Activated T-helper 1 cell treated with Interleukin-2 at 50 U/mL for 16 hours (primary cell): ENCODE measurements at regions not wholly inside any gene's neighbourhood (a gene's known extent, or its start where the extent isn't known, plus 50 kb on each side); places are given as distances from the start of the nearest gene placed in this dataset.
"Not testable (repeated sequence)": the region's sequence is repeated elsewhere in the genome, so short reads cannot be mapped to it uniquely, and the experiment has no call there.

Experiments
- DNase-seq: peaks from one replicate; pipeline ENCODE4 v3.0.0-alpha.2; 2020; ENCODE audit warnings: low read depth

GRCh38 chr5:71907001-71907588 is 188.0 kb downstream of the CARTPT start:
- no peak for DNase-seq

- DNase-seq, result no peak
Observed at GRCh38 chr5:71907608-71908145, 188.6 kb downstream of the CARTPT start.

GRCh38 chr5:71910741-71911140 is 191.7 kb downstream of the CARTPT start:
- DNase-seq, result no peak

GRCh38 chr5:71912021-71912420 is 192.9 kb downstream of the CARTPT start:
- DNase-seq, result no peak

GRCh38 chr5:71914281-71914680 is 193.0 kb upstream of the MAP1B start:
- no peak for DNase-seq

- no peak for DNase-seq
Observed at GRCh38 chr5:71922584-71923106, 184.6 kb upstream of the MAP1B start.

- DNase-seq, result no peak
Observed at GRCh38 chr5:71923755-71924154, 183.5 kb upstream of the MAP1B start.

GRCh38 chr5:71924325-71924724 is 182.9 kb upstream of the MAP1B start:
- DNase-seq, result no peak

- no peak for DNase-seq
Observed at GRCh38 chr5:71924980-71925379, 182.3 kb upstream of the MAP1B start.

GRCh38 chr5:71925608-71926091 is 181.6 kb upstream of the MAP1B start:
- DNase-seq, result no peak

GRCh38 chr5:71929003-71929402 is 178.3 kb upstream of the MAP1B start:
- no peak for DNase-seq

- DNase-seq, result not testable (repeated sequence)
Observed at GRCh38 chr5:71930554-71930953, 176.7 kb upstream of the MAP1B start.

GRCh38 chr5:71932131-71932654 is 175.1 kb upstream of the MAP1B start:
- no peak for DNase-seq

GRCh38 chr5:71932655-71933338 is 174.5 kb upstream of the MAP1B start:
- no peak for DNase-seq

GRCh38 chr5:71934322-71934721 is 173.0 kb upstream of the MAP1B start:
- no peak for DNase-seq

- no peak for DNase-seq
Observed at GRCh38 chr5:71937921-71938698, 169.2 kb upstream of the MAP1B start.

GRCh38 chr5:71938895-71939294 is 168.4 kb upstream of the MAP1B start:
- no peak for DNase-seq

- no peak for DNase-seq
Observed at GRCh38 chr5:71939452-71940230, 167.6 kb upstream of the MAP1B start.

GRCh38 chr5:71943874-71944273 is 163.4 kb upstream of the MAP1B start:
- DNase-seq, result no peak

- DNase-seq, result no peak
Observed at GRCh38 chr5:71945436-71945835, 161.8 kb upstream of the MAP1B start.

GRCh38 chr5:71946343-71947030 is 160.8 kb upstream of the MAP1B start:
- no peak for DNase-seq
